ENCODE measurements at regions not wholly inside any gene's neighbourhood (a gene's known extent, or its start where the extent isn't known, plus 50 kb on each side); places are given as distances from the start of the nearest gene placed in this dataset.

DNA sequence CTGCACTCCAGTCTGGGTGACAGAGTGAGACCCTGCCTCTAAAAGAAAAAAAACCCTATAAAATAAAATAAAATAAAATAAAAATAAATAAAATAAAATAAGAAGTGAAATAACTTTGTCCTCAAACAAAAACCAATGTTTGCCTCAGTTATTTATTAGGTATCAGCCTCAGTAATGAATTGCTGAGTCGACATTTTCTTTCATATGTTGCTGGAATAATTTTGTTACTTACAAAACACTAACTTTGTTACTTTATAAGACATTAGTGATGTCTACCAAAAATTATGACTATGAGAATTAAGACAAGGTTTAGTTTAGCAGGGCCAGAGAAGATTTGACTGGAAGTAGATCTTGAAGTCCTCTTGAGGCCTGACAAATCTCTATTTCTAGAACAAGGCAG, 2074.5 kb upstream of the PCDH20 start:
- TF ChIP-seq, protein P1, sequence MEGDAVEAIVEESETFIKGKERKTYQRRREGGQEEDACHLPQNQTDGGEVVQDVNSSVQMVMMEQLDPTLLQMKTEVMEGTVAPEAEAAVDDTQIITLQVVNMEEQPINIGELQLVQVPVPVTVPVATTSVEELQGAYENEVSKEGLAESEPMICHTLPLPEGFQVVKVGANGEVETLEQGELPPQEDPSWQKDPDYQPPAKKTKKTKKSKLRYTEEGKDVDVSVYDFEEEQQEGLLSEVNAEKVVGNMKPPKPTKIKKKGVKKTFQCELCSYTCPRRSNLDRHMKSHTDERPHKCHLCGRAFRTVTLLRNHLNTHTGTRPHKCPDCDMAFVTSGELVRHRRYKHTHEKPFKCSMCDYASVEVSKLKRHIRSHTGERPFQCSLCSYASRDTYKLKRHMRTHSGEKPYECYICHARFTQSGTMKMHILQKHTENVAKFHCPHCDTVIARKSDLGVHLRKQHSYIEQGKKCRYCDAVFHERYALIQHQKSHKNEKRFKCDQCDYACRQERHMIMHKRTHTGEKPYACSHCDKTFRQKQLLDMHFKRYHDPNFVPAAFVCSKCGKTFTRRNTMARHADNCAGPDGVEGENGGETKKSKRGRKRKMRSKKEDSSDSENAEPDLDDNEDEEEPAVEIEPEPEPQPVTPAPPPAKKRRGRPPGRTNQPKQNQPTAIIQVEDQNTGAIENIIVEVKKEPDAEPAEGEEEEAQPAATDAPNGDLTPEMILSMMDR (IDR thresholded peaks at IDR 0.05): no peak
- no peak for TF ChIP-seq POLR2AphosphoS5 (IDR thresholded peaks at IDR 0.05)

Measured in gastroesophageal sphincter (tissue), 3 donors.